GM12878 (cell line): ENCODE measurements at regions not wholly inside any gene's neighbourhood (a gene's known extent, or its start where the extent isn't known, plus 50 kb on each side); places are given as distances from the start of the nearest gene placed in this dataset.

Experiments
- ATAC-seq: fragments of 200-7000 bp; cut with Tn5 transposase; 3 replicates; pipeline ENCODE4 v1.9.1; 2020; ENCODE audit warnings: mild to moderate bottlenecking, moderate library complexity
- BruUV-seq: library from RNA; stranded (reverse); fragments of 400-500 nt; replicated peaks from 2 replicates; lab custom pipeline; 2021; lab: Mats Ljungman, UMichigan
- CTCF ChIA-PET: fragments of 300-600 bp; sonication (Branson Sonifier 250); formaldehyde crosslinking; extraction: SDS; loops from one replicate; lab custom pipeline; 2021; ENCODE audit warnings: inconsistent platforms; lab: Yijun Ruan, JAX
- POLR2A ChIA-PET: fragments of 350-600 bp; formaldehyde crosslinking; extraction: SDS; loops from one replicate; lab custom pipeline; 2021; ENCODE audit warnings: inconsistent platforms; lab: Charles Lee
- RAD21 ChIA-PET: fragments of 300-600 bp; sonication (Branson Sonifier 250); formaldehyde crosslinking; loops from one replicate; lab custom pipeline; 2023; ENCODE audit warnings: antibody characterized with exemption; ENCODE audit not compliant: unreplicated experiment; lab: Charles Lee
- SMC1A ChIA-PET: fragments of 300-600 bp; sonication (Branson Sonifier 250); formaldehyde crosslinking; loops from one replicate; lab custom pipeline; 2023; ENCODE audit not compliant: unreplicated experiment, uncharacterized antibody; lab: Charles Lee
- DNase-seq: peaks from one replicate; pipeline ENCODE4 v3.0.0-alpha.2; 2011; ENCODE audit warnings: low read depth, low spot score
- FAIRE-seq: peaks from 3 replicates; lab custom pipeline; 2011; peaks lifted over from hg19 to GRCh38; lab: Jason Lieb, UNC
- H2AFZ ChIP-seq: 2 replicates; pipeline ENCODE4 v1.6.0; 2011; ENCODE audit warnings: low read depth, low read length, control low read depth; ENCODE audit not compliant: control insufficient read depth
- H3K27ac ChIP-seq: 2 replicates; pipeline ENCODE4 v1.5.1; 2011; ENCODE audit warnings: control low read depth; ENCODE audit not compliant: control insufficient read depth, insufficient read depth
- H3K27me3 ChIP-seq, 2 experiments: replicated peaks in 1 of 2; 2 replicates each; pipeline versions ENCODE4 v1.6.0 to v1.6.1; 2011; ENCODE audit warnings: low read length in 1 of 2; ENCODE audit not compliant: control insufficient read depth in 2 of 2, insufficient read depth in 2 of 2
- H3K36me3 ChIP-seq, 2 experiments: 2 replicates each; pipeline ENCODE4 v1.5.1; 2011; ENCODE audit warnings: low read length in 1 of 2; ENCODE audit not compliant: control insufficient read depth in 2 of 2, insufficient read depth in 2 of 2
- H3K4me1 ChIP-seq: 2 replicates; pipeline ENCODE4 v1.6.1; 2011; ENCODE audit warnings: mild to moderate bottlenecking, low read length, moderate library complexity, mixed read lengths; ENCODE audit not compliant: control insufficient read depth, insufficient read depth
- H3K4me2 ChIP-seq: 2 replicates; pipeline ENCODE4 v1.6.0; 2011; ENCODE audit warnings: control low read depth; ENCODE audit not compliant: control insufficient read depth, insufficient read depth
- H3K4me3 ChIP-seq: fragments of 200-600 bp; sonication (generic); 2 replicates; pipeline ENCODE4 v1.5.1; 2016
- H3K79me2 ChIP-seq: 2 replicates; pipeline ENCODE4 v1.6.0; 2011; ENCODE audit warnings: low read length; ENCODE audit not compliant: control insufficient read depth, insufficient read depth
- H3K9ac ChIP-seq: 2 replicates; pipeline ENCODE4 v1.8.0; 2011; ENCODE audit warnings: low read length, control low read depth, mixed read lengths; ENCODE audit not compliant: control insufficient read depth, insufficient read depth
- H3K9me3 ChIP-seq: replicated peaks from 3 replicates; pipeline ENCODE4 v1.5.1; 2011; ENCODE audit warnings: mild to moderate bottlenecking, low read length; ENCODE audit not compliant: control insufficient read depth, insufficient read depth
- H4K20me1 ChIP-seq: 2 replicates; pipeline ENCODE4 v1.6.0; 2011; ENCODE audit not compliant: control insufficient read depth, insufficient read depth
- BACH1 ChIP-seq: fragments of 450-650 bp; IDR thresholded peaks from 2 replicates; pipeline ENCODE4 v1.6.1; 2017; ENCODE audit warnings: mild to moderate bottlenecking, borderline replicate concordance
- CEBPB ChIP-seq, 2 experiments: fragments of 150-350 bp in 1 of 2; IDR thresholded peaks; 2 replicates each; pipeline ENCODE4 v1.6.1; 2012 to 2014; ENCODE audit warnings: low read depth in 2 of 2, low read length in 2 of 2, borderline replicate concordance in 1 of 2, inconsistent platforms in 1 of 2
- CHD2 ChIP-seq: IDR thresholded peaks from 2 replicates; pipeline ENCODE4 v1.6.1; 2011; ENCODE audit warnings: low read depth, low read length, improper control_type of control experiment, borderline replicate concordance
- E4F1 ChIP-seq: fragments of 450-650 bp; IDR thresholded peaks from 2 replicates; pipeline ENCODE4 v1.6.1; 2018; ENCODE audit warnings: borderline replicate concordance, mild to moderate bottlenecking; ENCODE audit not compliant: partially characterized antibody
- GABPA ChIP-seq: IDR thresholded peaks from 2 replicates; pipeline ENCODE4 v1.6.1; 2014; ENCODE audit warnings: antibody characterized with exemption, low read depth, mild to moderate bottlenecking, inconsistent platforms
- YBX1 ChIP-seq: fragments of 450-650 bp; IDR thresholded peaks from 2 replicates; pipeline ENCODE4 v1.6.1; 2016; ENCODE audit warnings: antibody characterized with exemption
- in situ Hi-C: fragments of 300-500 bp; cut with MboI; formaldehyde crosslinking; loops from 9 replicates; pipeline ENCODE4 v1.14.3; 2018; ENCODE audit warnings: mixed read lengths
- intact Hi-C: fragments of 100-400 bp; cut with micrococcal nuclease; formaldehyde crosslinking; loops from one replicate; pipeline ENCODE4 v1.14.2; 2022; ENCODE audit not compliant: unreplicated experiment

- in situ Hi-C loops = no loop called here
- Histone ChIP-seq H3K79me2 (no peaks in the 10 kb centered on the region), H3K9me3 (no peaks in the 10 kb centered on the region), H3K4me3 (no peak overlapping the region), H3K9ac (no peak overlapping the region), H3K27me3 (no peaks in the 10 kb centered on the region), H3K4me1 (no peaks in the 10 kb centered on the region), H3K27ac (no peak overlapping the region), H2AFZ (no peak overlapping the region), H3K36me3 (no peaks in the 10 kb centered on the region)
- ATAC-seq (no peak), FAIRE-seq (no peak)
- ChIA-PET SMC1A (interaction anchor here (0.5 to 1.3 kb wide), 2 partner anchors 92 to 150 kb away, joined by 3 to 4 read pairs; no protein-coding TSS in a partner anchor), POLR2A (no interaction called here), CTCF (interaction anchor here (0.8 to 1.6 kb wide), 3 partner anchors 10 to 270 kb away, joined by 3 to 4 read pairs (median 4); no protein-coding TSS in a partner anchor), RAD21 (no interaction called here)
- intact Hi-C loops = no loop called here
- no peak for TF ChIP-seq BACH1
- TF ChIP-seq E4F1 = no peak
- no peak for TF ChIP-seq CEBPB (IDR thresholded peaks at IDR 0.05; ENCODE audit: borderline replicate concordance in 1 of 2, low read depth in 2 of 2, low read length in 2 of 2)
- TF ChIP-seq GABPA = no peak
- no peak for TF ChIP-seq CHD2
- no peak for TF ChIP-seq YBX1
- TF ChIP-seq, all 136 proteins: peak for 0
- BruUV-seq = no TSS peak
- DNase-seq = no peak
- H3K4me2 ChIP-seq = no peak overlapping the region
- H4K20me1 ChIP-seq = no peaks in the 10 kb centered on the region
These were observed 171.1 kb downstream of the TANC2 start for GRCh38 chr17:63137163-63137562.
